ENCODE measurements at regions not wholly inside any gene's neighbourhood (a gene's known extent, or its start where the extent isn't known, plus 50 kb on each side); places are given as distances from the start of the nearest gene placed in this dataset.

- DNase-seq: no peak
Observed at GRCh38 chr5:135234666-135235401, 164.2 kb downstream of the MACROH2A1 start.

- no peak for DNase-seq
Observed at GRCh38 chr5:135234242-135234641, 164.8 kb downstream of the MACROH2A1 start.

GRCh38 chr5:135233477-135233876, 165.6 kb downstream of the MACROH2A1 start:
- no peak for DNase-seq

- no peak for DNase-seq
Observed at GRCh38 chr5:135232958-135233357, 166.1 kb downstream of the MACROH2A1 start.

- no peak for DNase-seq
Observed at GRCh38 chr5:135231289-135231688, 167.7 kb downstream of the MACROH2A1 start.

- DNase-seq: no peak
Observed at GRCh38 chr5:135230251-135230925, 168.6 kb downstream of the MACROH2A1 start.

GRCh38 chr5:135229679-135230132, 169.3 kb downstream of the MACROH2A1 start:
- no peak for DNase-seq

- no peak for DNase-seq
Observed at GRCh38 chr5:135229122-135229521, 169.9 kb downstream of the MACROH2A1 start.

GRCh38 chr5:135228222-135228621, 170.8 kb downstream of the MACROH2A1 start:
- no peak for DNase-seq

GRCh38 chr5:135227064-135228022, 171.7 kb downstream of the MACROH2A1 start:
- no peak for DNase-seq

GRCh38 chr5:135225856-135226560, 173.0 kb downstream of the MACROH2A1 start:
- no peak for DNase-seq

- DNase-seq: no peak
Observed at GRCh38 chr5:135223891-135224625, 175.0 kb downstream of the MACROH2A1 start.

- no peak for DNase-seq
Observed at GRCh38 chr5:135223404-135223803, 175.6 kb downstream of the MACROH2A1 start.

GRCh38 chr5:135222771-135223170, 176.3 kb downstream of the MACROH2A1 start:
- DNase-seq: no peak

GRCh38 chr5:135222171-135222681, 176.8 kb downstream of the MACROH2A1 start:
- DNase-seq: no peak

GRCh38 chr5:135221696-135222095, 177.3 kb downstream of the MACROH2A1 start:
- DNase-seq: no peak

GRCh38 chr5:135221187-135221473, 177.9 kb downstream of the MACROH2A1 start:
- no peak for DNase-seq

- no peak for DNase-seq
Observed at GRCh38 chr5:135220394-135221186, 178.4 kb downstream of the MACROH2A1 start.

- DNase-seq: no peak
Observed at GRCh38 chr5:135219868-135220267, 179.2 kb downstream of the MACROH2A1 start.

GRCh38 chr5:135218790-135219568, 180.1 kb downstream of the MACROH2A1 start:
- DNase-seq: no peak
